K562 (cell line): ENCODE measurements at regions not wholly inside any gene's neighbourhood (a gene's known extent, or its start where the extent isn't known, plus 50 kb on each side); places are given as distances from the start of the nearest gene placed in this dataset.

Experiments
- ATAC-seq: fragments of 200-7000 bp; cut with Tn5 transposase; 3 replicates; pipeline ENCODE4 v1.9.1; 2020; ENCODE audit warnings: moderate library complexity
- BruUV-seq: library from RNA; stranded (reverse); fragments of 400-500 nt; replicated peaks from 2 replicates; lab custom pipeline; 2021; lab: Mats Ljungman, UMichigan
- CTCF ChIA-PET: fragments of 300-600 bp; formaldehyde crosslinking; extraction: SDS; loops from one replicate; lab custom pipeline; 2021; ENCODE audit warnings: low intra/inter-chr PET ratio; lab: Yijun Ruan, JAX
- POLR2A ChIA-PET: fragments of 300-600, 350-650 bp; sonication (Branson Sonifier 250); formaldehyde crosslinking; extraction: SDS; loops from one replicate; lab custom pipeline; 2021; ENCODE audit warnings: antibody characterized with exemption, inconsistent platforms; lab: Yijun Ruan, JAX
- DNase-seq, 4 experiments: peaks; one replicate each; pipeline versions ENCODE4 v3.0.0 to v3.0.0-alpha.2; 2011 to 2018; ENCODE audit warnings: low spot score in 3 of 4, mixed read lengths in 3 of 4; ENCODE audit errors: extremely low read depth in 1 of 4
- FAIRE-seq: peaks from 2 replicates; lab custom pipeline; 2011; peaks lifted over from hg19 to GRCh38; lab: Jason Lieb, UNC
- H2AFZ ChIP-seq: 2 replicates; pipeline ENCODE4 v1.6.0; 2011; ENCODE audit warnings: low read depth, low read length, control low read depth, inconsistent platforms
- H3K27ac ChIP-seq: fragments of 200-600 bp; 3 replicates; pipeline ENCODE4 v1.8.0; 2011; ENCODE audit warnings: low read depth, mild to moderate bottlenecking, control low read depth, inconsistent platforms, low read length, moderate library complexity, mixed read lengths; ENCODE audit errors: extremely low read depth
- H3K27me3 ChIP-seq, 2 experiments: fragments of 300-600 bp in 1 of 2; 2 replicates in 1 of 2; 3 replicates in 1 of 2; pipeline versions ENCODE4 v1.6.0 to v1.8.0; 2011; ENCODE audit warnings: inconsistent platforms in 2 of 2, low read length in 2 of 2, mild to moderate bottlenecking in 1 of 2, mixed read lengths in 1 of 2, moderate library complexity in 1 of 2; ENCODE audit not compliant: control insufficient read depth in 2 of 2, insufficient read depth in 2 of 2
- H3K36me3 ChIP-seq: fragments of 300-600 bp; 3 replicates; pipeline ENCODE4 v1.8.0; 2011; ENCODE audit warnings: mild to moderate bottlenecking, low read length, inconsistent platforms; ENCODE audit not compliant: control insufficient read depth, insufficient read depth
- H3K4me1 ChIP-seq, 2 experiments: fragments of 200-600 bp in 1 of 2; replicated peaks in 1 of 2; 2 replicates in 1 of 2; 3 replicates in 1 of 2; pipeline versions ENCODE4 v1.5.1 to v1.8.0; 2011; ENCODE audit warnings: inconsistent platforms in 2 of 2, low read length in 2 of 2, mild to moderate bottlenecking in 1 of 2, mixed read lengths in 1 of 2, moderate library complexity in 1 of 2; ENCODE audit not compliant: control insufficient read depth in 2 of 2, insufficient read depth in 2 of 2
- H3K4me2 ChIP-seq: 2 replicates; pipeline ENCODE4 v1.6.1; 2011; ENCODE audit warnings: low read length, control low read depth, inconsistent platforms, mixed read lengths; ENCODE audit not compliant: insufficient read depth
- H3K4me3 ChIP-seq: fragments of 200-600 bp; sonication (generic), shearing (Covaris generic); 2 replicates; pipeline ENCODE4 v1.5.1; 2016; ENCODE audit warnings: control low read depth, inconsistent platforms
- H3K79me2 ChIP-seq: fragments of 200-600 bp; 3 replicates; pipeline ENCODE4 v1.8.0; 2011; ENCODE audit warnings: low read length, inconsistent platforms; ENCODE audit not compliant: control insufficient read depth, insufficient read depth
- H3K9ac ChIP-seq, 2 experiments: 2 replicates each; pipeline versions ENCODE4 v1.6.0 to v1.6.1; 2011; ENCODE audit warnings: low read depth in 2 of 2, low read length in 2 of 2, control low read depth in 1 of 2, inconsistent platforms in 1 of 2, mild to moderate bottlenecking in 1 of 2, mixed read lengths in 1 of 2; ENCODE audit not compliant: insufficient read depth in 1 of 2
- H3K9me1 ChIP-seq: one replicate; pipeline ENCODE4 v1.6.0; 2011; ENCODE audit warnings: inconsistent platforms, mild to moderate bottlenecking, low read length, moderate library complexity; ENCODE audit not compliant: control insufficient read depth, insufficient read depth
- H3K9me3 ChIP-seq: replicated peaks from 2 replicates; pipeline ENCODE4 v1.5.1; 2011; ENCODE audit warnings: low read depth, low read length, inconsistent platforms; ENCODE audit not compliant: control insufficient read depth, insufficient read depth
- H4K20me1 ChIP-seq: replicated peaks from 2 replicates; pipeline ENCODE4 v1.6.1; 2011; ENCODE audit warnings: low read length, inconsistent platforms, mixed read lengths; ENCODE audit not compliant: control insufficient read depth, insufficient read depth
- E4F1 ChIP-seq: fragments of 250-450 bp; sonication (Bioruptor Pico); IDR thresholded peaks from 2 replicates; pipeline ENCODE4 v1.5.0; 2021; ENCODE audit warnings: mild to moderate bottlenecking, borderline replicate concordance
- HNRNPL ChIP-seq: fragments of 200-400 bp; formaldehyde crosslinking; IDR thresholded peaks from 2 replicates; pipeline ENCODE4 v1.6.1; 2017; ENCODE audit warnings: low read depth, mild to moderate bottlenecking, low read length
- IFI16 ChIP-seq: fragments of 250-450 bp; sonication (Bioruptor Pico); IDR thresholded peaks from 2 replicates; pipeline ENCODE4 v2.1.2; 2022; ENCODE audit warnings: mild to moderate bottlenecking, inconsistent platforms
- RBM15 ChIP-seq: fragments of 200-400 bp; formaldehyde crosslinking; IDR thresholded peaks from 2 replicates; pipeline ENCODE4 v1.6.1; 2018; ENCODE audit warnings: mild to moderate bottlenecking, low read length, moderate library complexity; ENCODE audit not compliant: insufficient read depth
- STAT5B ChIP-seq: fragments of 250-450 bp; sonication (Bioruptor Pico); IDR thresholded peaks from 2 replicates; pipeline ENCODE4 v1.8.0; 2021; ENCODE audit warnings: mild to moderate bottlenecking, inconsistent platforms
- TEAD1 ChIP-seq, 2 experiments: fragments of 450-650 bp in 1 of 2; sonication (generic) in 1 of 2; formaldehyde crosslinking; IDR thresholded peaks; 2 replicates each; pipeline versions ENCODE4 v1.4.0 to v1.8.0; 2020 to 2022; ENCODE audit warnings: mild to moderate bottlenecking in 2 of 2, missing genetic modification reagents in 1 of 2
- XRCC5 ChIP-seq: fragments of 200-400 bp; formaldehyde crosslinking; IDR thresholded peaks from 2 replicates; pipeline ENCODE4 v1.6.1; 2017; ENCODE audit warnings: low read depth, mild to moderate bottlenecking, low read length
- ZNF224 ChIP-seq: sonication (generic); formaldehyde crosslinking; IDR thresholded peaks from 2 replicates; pipeline ENCODE4 v1.8.0; 2022; ENCODE audit warnings: mild to moderate bottlenecking, missing genetic modification reagents
- WGBS: fragments of 100-300 bp; shearing (Covaris generic); methylation state at CpG from one replicate; pipeline ENCODE4 v1.1.6; 2016; ENCODE audit warnings: low coverage, mixed read lengths; ENCODE audit not compliant: insufficient coverage; ENCODE audit errors: missing lambda C conversion rate; 5-methylcytosine and 5-hydroxymethylcytosine counted together
- in situ Hi-C: fragments of 300-500 bp; cut with MboI; formaldehyde crosslinking; loops from 4 replicates; pipeline ENCODE4 v1.15.0; 2018; ENCODE audit warnings: inconsistent platforms, mixed read lengths
- intact Hi-C: fragments of 100-400 bp; cut with micrococcal nuclease; formaldehyde crosslinking; loops from 2 replicates; pipeline ENCODE4 v1.14.2; 2022

GRCh38 chr15:69524814-69525213 lies 72.2 kb downstream of the RPLP1 start:
- no peak for FAIRE-seq
- CTCF ChIA-PET: no interaction called here
- BruUV-seq: no TSS peak
- no peak overlapping the region for H3K27ac ChIP-seq
- H3K9ac ChIP-seq: no peak overlapping the region
- H3K4me3 ChIP-seq: no peak overlapping the region
- TF ChIP-seq RBM15: no peak
- TF ChIP-seq XRCC5: no peak
- no peak for TF ChIP-seq E4F1 (CRISPR knock-in tag)
- TF ChIP-seq TEAD1 (CRISPR knock-in tag; IDR thresholded peaks at IDR 0.05): no peak
- TF ChIP-seq HNRNPL: no peak
- TF ChIP-seq ZNF224 (CRISPR knock-in tag): no peak
- no peak for TF ChIP-seq IFI16 (CRISPR knock-in tag)
- no peak for TF ChIP-seq STAT5B (CRISPR knock-in tag)
- in situ Hi-C loops (no loop called here), intact Hi-C loops (no loop called here)
- no peaks in the 10 kb centered on the region for H3K9me1 ChIP-seq
- H3K36me3 ChIP-seq: no peaks in the 10 kb centered on the region
- 28% methylated on average over 7 of the region's 7 CpGs for WGBS
- H3K4me1 ChIP-seq: peaks cover 0 to 3% of the 10 kb centered on the region in 2 experiments; a peak in 1 of 5 replicates
- H3K9me3 ChIP-seq: no peaks in the 10 kb centered on the region
- no peak overlapping the region for H2AFZ ChIP-seq
- no peak for DNase-seq
- POLR2A ChIA-PET: interaction anchor here (0.7 kb wide), 1 partner anchor 13 kb away, joined by 4 read pairs; no protein-coding TSS in a partner anchor
- H3K4me2 ChIP-seq: no peak overlapping the region
- no peak for ATAC-seq
- H3K79me2 ChIP-seq: no peaks in the 10 kb centered on the region
- H3K27me3 ChIP-seq: peaks cover 10 to 37% of the 10 kb centered on the region in 2 experiments; a peak in 3 of 5 replicates
- no peaks in the 10 kb centered on the region for H4K20me1 ChIP-seq
